GM19351 (cell line): ENCODE measurements at regions not wholly inside any gene's neighbourhood (a gene's known extent, or its start where the extent isn't known, plus 50 kb on each side); places are given as distances from the start of the nearest gene placed in this dataset.

Experiments used
- ATAC-seq: cut with Tn5 transposase; IDR thresholded peaks from one replicate; pipeline ENCODE4 v1.9.1; 2021; ENCODE audit warnings: mild to moderate bottlenecking, moderate library complexity; ENCODE audit not compliant: unreplicated experiment

GRCh38 chr15:70180186-70180875 is 82.6 kb upstream of the TLE3 start:
- ATAC-seq, result no peak

- ATAC-seq, result no peak
Observed at GRCh38 chr15:70179309-70179892, 81.7 kb upstream of the TLE3 start.

DNA sequence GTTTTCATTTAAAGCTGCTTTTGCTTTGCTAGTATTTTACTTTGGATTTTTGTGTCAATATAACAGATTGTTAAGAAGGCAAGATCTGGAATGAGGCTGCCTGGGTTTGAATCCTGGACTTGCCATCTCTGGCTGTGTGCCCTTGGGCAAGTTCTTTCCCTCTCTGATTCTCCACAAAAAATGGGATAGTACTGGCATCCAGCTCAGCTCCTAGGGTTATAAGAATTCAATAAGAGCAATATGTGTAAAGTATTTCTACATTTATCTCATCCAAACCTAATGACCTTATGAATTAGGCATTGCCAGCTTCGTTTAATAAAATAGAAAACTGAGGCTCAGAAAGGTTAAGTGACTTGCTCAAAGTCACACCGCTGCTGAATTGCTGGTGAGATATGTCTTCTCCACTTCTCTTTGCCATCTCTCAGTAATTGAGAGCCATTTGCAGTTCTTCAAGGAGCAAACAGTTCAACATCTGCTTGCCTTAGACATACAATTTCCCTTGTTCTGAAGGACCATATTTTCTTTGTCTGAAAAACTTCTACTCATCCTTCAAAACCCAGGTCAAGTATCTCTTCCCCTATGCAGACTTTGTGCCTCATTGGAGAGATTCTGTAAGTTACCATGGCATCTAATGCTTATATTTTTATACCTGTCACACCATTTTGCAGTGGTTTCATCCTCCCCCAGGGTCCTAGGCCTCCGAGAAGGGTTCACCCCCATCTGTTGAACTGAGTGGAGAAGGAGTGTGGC is 80.8 kb upstream of the TLE3 start:
- no peak for ATAC-seq

DNA sequence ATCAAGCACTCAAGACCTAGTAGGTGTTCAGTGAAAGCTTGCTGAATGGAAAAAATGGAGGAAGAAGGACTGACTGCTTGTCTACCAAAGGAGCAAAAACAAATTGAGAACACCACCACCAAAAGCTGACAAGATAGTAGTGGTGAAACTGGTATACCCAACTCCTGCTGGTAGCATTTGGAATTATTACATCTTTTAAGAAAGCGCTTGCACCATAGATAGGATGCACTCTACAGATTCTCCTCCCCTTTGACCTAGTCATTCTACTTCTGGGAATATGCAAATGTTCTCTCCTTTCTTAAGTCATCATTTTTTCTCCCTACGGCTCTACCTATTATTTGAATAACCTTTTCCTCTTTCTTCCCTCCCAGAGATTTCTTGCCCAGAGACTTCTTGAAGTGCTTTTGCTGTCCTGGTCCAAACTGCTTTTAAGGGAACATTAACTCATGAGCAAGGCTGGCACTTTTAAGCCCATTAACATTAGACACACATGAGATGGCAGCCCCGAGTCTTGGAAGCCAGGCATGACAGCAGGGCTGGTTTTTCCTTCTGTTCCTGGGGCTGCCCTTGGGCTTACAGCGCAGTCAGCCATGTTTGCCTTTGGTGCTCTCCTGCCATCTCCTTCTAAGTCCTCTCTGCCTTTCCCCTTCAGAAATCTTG is 75.0 kb upstream of the TLE3 start:
- no peak for ATAC-seq

GRCh38 chr15:70172124-70172523 is 74.4 kb upstream of the TLE3 start:
- no peak for ATAC-seq

DNA sequence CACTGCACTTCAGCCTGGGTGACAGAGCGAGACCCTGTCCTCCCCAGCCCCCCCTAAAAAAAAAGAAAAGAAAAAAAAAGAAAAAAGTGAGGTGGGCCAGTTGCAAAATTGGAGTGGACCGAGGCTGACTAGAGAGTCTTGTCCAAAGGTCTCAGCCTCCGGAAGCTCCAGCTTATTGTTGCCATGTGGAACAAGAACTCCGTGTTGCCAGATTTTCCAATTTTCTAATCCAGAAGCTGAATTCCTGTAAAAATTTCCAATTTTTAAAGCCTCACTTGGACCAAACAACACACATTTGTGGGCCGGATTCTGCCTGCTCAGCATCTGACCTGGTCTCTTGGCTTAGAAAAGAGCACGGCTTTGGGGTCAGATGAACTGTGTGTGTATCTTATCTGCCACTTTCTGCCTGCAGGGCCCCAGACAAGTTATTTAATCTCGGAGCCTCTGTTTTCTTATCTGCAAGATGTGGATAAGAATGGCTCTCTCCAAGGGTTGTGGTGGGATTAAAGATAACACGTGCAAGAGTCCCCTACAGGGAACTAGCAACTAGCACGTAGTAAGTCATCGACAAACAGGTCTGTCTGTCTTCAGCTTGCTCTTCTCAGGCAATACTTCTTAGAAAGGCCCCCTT is 73.7 kb upstream of the TLE3 start:
- ATAC-seq, result no peak

- ATAC-seq, result no peak
Observed at GRCh38 chr15:70170096-70170699, 72.5 kb upstream of the TLE3 start.

- no peak for ATAC-seq
Observed at GRCh38 chr15:70169147-70169546, 71.4 kb upstream of the TLE3 start.

- no peak for ATAC-seq
Observed at GRCh38 chr15:70167155-70167554, 69.4 kb upstream of the TLE3 start.

GRCh38 chr15:70166506-70167087 is 68.9 kb upstream of the TLE3 start:
- no peak for ATAC-seq

- no peak for ATAC-seq
Observed at GRCh38 chr15:70165716-70166284, 68.1 kb upstream of the TLE3 start.

DNA sequence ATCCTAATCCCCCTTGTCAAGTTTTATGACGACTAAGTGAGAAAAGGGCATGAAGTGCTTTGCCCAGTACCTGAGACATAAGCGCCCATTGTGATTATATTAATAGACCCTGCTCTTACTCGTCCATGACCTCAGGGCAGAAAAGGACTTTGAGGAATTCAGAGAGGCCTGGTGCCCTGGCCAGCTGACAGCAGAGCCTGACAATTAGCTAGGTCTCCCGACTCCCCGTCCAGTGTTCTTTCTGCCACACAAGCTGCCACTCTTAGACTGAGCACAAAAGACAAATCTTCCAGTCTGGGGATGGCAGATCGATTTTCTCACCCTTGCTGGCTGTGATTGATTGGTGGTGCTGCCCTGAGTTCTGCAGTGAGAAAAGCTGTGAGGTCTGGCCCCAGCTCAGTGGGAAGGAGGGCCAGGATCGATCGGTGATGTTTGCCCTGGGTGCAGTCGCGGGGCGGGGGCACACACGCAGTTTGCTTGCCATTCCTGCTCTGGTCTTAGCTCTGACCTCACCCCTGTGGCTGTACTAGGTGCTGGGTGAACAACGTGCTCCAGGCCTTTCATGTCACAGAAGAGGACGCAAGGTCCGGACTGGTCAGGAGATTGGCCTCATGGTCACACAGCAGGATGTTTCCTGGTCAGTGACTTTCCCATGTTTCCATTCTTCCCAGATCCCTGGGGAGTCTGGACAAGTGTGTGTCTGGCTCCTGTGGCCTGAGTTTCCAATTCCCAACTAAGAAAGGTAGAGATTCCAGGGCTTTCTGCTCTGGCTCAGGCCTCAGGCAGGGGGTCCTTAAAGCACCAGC is 67.4 kb upstream of the TLE3 start:
- ATAC-seq, result no peak

GRCh38 chr15:70164156-70164900 is 66.6 kb upstream of the TLE3 start:
- no peak for ATAC-seq

GRCh38 chr15:70160803-70161565 is 63.3 kb upstream of the TLE3 start:
- ATAC-seq, result no peak

DNA sequence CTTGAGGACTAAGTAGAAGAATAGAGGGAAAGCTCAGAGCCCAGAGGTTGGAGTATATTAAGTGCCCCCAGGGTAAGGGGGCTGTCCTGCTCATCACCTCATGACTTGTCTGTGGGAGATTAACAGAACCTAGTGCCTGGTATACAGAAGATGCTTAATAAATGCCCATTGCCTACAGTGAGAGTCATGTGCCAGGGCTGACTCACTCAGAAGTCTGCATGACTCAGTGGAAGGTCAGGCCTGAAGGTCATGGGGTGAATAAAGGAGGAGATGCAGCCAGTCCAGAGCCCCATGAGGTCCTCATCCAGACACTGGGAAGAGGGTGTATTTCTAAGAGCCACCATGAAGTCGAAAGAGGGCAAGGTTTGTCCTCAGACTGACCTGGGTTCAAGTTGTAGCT is 62.5 kb upstream of the TLE3 start:
- ATAC-seq, result no peak

- no peak for ATAC-seq
Observed at GRCh38 chr15:70159713-70160009, 61.9 kb upstream of the TLE3 start.

DNA sequence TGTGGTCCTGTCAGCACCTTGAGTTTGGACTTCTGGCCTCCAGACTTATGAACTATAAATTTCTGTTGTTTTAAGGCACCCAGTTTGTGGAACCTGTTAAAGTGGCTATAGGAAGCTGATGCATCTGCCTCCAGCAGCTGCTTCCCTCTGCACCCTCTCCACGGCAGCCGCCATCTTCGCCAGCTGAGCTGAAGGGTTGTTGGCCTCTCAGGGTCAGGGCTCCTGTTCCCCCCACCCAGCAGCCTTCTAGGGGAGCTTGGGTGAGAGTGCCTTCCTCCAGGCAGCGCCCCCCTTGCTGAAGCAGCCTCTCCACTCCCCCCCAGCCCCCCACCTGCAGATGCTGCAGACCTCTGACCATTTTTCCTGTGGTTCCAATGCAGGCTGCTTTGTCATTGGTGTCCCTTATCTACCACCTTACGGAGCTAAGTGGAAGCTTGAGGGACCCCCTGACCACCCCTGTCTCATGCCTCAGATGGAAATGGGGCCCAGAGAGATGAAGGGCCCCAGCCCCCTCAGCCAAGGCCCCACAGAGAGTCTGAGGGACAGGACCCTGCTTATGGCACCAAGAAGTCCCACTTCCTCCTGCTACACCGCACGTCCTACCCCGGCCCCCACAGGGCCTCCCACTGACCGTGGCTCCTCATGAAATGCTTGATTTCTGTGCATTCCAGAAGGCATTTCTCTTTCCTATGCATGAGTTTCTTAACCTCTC is 61.4 kb upstream of the TLE3 start:
- no peak for ATAC-seq
